GM18951 (cell line): ENCODE measurements at regions not wholly inside any gene's neighbourhood (a gene's known extent, or its start where the extent isn't known, plus 50 kb on each side); places are given as distances from the start of the nearest gene placed in this dataset.
"Not testable (repeated sequence)": the region's sequence is repeated elsewhere in the genome, so short reads cannot be mapped to it uniquely, and the experiment has no call there.

Experiments
- POLR2A ChIP-seq: IDR thresholded peaks from 4 replicates; pipeline ENCODE4 v1.6.1; 2011; ENCODE audit warnings: mild to moderate bottlenecking; ENCODE audit not compliant: insufficient read length, insufficient read depth; ENCODE audit errors: extremely low read depth
- in situ Hi-C: fragments of 300-500 bp; cut with MboI; formaldehyde crosslinking; loops from one replicate; pipeline ENCODE4 v1.12.0; 2022; ENCODE audit warnings: low sequenced_read_pairs, mixed read lengths, inconsistent platforms; ENCODE audit not compliant: unreplicated experiment

DNA sequence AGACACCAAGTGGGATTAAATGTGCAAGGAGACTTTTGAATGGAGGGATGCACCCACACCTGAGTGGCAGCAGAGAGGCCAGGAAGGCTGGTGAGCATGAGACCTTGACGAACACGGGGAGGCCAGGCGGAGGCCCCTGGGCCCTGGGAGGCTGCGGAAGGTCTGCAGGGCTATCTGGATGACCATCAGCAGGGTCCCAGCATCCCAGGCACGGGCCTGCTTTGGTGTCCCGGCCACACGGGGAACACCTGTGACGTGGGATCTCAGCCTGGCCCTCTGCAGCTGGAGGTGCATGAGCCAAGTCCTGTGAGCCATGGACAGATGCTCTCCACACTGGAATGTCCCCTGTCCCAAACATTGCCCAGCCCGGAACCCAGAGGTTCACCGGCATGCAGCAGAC lies 174.0 kb upstream of the FOXD4L5 start:
- no peak for TF ChIP-seq POLR2A
- in situ Hi-C loops = no loop called here

DNA sequence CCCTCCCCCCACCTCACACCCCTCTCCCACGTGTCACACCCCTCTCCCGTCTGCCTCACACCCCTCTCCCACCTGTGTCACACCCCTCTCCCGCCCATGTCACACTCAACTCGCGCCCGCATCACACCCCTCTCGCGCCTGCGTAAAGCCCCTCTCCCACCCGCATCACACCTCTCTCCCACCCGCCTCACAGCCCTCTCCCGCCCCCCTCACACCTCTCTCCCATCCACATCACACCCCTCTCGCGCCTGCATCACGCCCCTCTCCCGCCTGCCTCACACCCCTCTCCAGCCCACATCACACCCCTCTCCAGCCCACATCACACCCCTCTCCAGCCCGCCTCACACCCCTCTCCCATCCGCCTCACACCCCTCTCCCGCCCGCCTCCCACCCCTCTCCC lies 173.5 kb upstream of the FOXD4L5 start:
- in situ Hi-C loops = no loop called here
- TF ChIP-seq POLR2A = no peak

- in situ Hi-C loops = not testable (repeated sequence)
These were observed 172.0 kb upstream of the FOXD4L5 start for GRCh38 chr9:65456991-65457390.

GRCh38 chr9:65455751-65456647 lies 171.0 kb upstream of the FOXD4L5 start:
- in situ Hi-C loops = not testable (repeated sequence)

- in situ Hi-C loops = not testable (repeated sequence)
These were observed 170.1 kb upstream of the FOXD4L5 start for GRCh38 chr9:65455136-65455535.

DNA sequence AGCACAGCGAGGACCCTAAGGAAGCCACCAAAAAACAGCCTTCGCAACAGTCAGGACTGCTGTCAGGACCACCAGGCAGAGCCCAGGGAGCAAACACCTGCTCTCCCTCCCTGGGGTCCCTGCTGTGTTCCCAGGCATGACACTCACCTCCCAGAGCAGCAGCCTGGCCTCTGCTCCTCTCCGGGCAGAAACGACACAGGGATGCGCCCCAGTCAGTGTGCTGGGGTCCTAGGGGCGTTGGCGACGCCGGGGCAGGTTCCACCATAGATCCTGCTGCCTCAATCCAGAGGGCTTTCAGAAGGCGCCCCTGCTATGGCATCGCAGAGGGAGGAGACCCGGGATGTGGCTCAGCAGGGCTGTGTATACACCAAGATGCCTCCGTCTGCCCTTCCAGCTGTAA lies 169.7 kb upstream of the FOXD4L5 start:
- in situ Hi-C loops = not testable (repeated sequence)

DNA sequence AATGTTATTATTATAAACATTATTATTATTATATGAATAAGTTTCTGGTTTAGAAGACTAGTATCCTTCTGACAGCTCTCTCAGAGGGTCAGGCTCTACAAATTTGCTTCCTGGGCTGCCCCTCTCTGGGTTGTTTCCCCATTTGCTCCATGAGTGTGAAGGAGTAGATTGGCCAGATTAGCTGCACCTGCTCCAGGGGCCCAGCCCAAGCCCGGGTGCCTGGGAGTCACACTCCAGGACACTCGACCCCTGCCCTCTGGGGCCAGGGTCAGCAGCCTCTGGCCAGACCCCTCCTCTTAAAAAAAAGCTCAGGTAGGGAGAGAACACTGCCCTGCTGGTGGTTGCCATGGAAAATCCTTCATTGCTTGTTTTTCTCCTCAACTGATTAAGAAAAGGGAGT lies 169.0 kb upstream of the FOXD4L5 start:
- in situ Hi-C loops = not testable (repeated sequence)

GRCh38 chr9:65449886-65450610 lies 165.0 kb upstream of the FOXD4L5 start:
- in situ Hi-C loops = not testable (repeated sequence)

GRCh38 chr9:65449423-65449822 lies 164.4 kb upstream of the FOXD4L5 start:
- in situ Hi-C loops = no loop called here
- TF ChIP-seq POLR2A = no peak

DNA sequence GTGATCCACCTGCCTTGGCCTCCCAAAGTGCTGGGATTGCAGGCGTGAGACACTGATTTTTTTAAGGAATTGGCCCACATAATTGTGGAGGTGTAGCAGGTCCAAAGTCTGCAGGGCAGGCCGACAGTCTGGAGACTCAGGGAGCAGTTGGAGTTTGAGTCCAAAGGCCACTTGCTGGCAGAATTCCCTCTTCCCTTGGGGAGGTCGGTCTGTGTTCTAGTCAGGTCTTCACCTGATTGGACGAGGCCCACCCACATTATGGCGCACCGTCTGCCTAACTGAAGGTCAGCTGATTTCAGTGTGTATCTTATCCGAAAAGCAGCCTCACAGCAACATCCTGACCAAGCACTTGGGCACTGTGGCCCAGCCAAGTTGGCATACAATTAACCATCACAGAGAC lies 162.1 kb upstream of the FOXD4L5 start:
- in situ Hi-C loops = not testable (repeated sequence)

DNA sequence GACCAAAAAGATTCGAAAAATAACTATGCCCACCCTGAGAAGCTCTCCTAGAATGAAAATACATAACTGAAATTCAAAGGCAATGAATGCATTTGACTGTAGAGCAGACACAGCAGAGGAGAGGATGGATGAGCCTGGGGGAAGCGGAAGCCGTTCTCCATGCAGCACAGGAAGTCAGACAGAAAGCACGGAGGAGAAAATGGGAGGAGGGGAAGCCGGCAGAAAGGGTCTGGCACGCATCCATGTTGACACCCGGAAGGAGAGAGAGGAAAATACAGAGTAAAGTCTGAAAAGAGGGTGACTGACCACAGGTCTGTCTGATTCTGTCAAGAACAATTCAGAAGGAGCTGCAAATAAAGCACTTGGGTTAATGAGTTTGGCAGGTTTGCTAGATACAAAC lies 161.0 kb upstream of the FOXD4L5 start:
- in situ Hi-C loops = not testable (repeated sequence)

DNA sequence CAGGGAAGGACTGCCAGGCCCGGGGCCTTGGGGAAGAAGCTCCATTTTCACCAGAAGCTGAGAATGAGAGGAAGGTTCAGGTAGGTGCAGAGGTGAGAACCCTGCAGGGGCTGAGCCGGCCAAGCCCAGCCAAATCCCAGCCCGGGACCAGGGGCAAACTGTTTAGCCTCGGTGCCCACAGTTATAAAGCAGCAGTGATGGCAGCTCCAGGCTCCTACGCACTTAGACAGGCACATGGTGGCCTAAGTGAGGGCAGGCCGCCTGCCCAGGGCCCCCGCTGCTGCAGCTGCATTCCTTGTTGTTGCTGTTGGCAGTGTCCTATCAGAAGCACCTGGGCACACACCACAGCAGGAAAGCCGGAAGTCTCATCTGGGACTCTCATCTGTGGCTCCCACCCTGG lies 159.9 kb upstream of the FOXD4L5 start:
- in situ Hi-C loops = no loop called here
- no peak for TF ChIP-seq POLR2A

GRCh38 chr9:65442116-65442515 lies 157.1 kb upstream of the FOXD4L5 start:
- in situ Hi-C loops = not testable (repeated sequence)

DNA sequence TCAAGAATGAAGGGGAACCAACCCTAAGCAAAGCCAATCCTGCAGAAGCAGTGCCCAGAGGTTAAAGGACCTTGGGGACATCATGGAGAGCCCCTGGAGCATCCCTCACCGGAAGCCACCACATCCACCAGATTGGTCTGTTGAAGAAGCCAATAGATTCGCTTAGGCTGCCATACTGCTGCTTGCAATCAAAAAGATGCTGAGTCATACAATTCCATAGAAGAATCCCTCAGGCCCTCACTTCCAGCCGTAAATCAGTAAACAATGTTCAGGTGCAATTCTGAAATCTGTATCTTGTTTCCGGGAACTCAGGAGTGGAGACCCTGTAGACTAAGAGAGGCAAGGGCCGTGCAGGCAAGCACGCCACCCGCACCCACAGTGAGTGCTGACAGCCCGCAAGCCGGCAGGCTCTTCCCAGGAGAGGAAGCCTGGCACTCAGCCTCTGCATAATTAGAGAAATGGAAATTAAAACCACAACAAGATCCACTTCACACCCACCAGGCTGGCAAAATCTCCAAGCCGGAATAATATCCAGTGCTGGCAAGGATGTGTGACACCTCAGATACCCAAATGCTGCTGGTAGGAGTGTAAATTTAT lies 156.4 kb upstream of the FOXD4L5 start:
- in situ Hi-C loops = not testable (repeated sequence)

DNA sequence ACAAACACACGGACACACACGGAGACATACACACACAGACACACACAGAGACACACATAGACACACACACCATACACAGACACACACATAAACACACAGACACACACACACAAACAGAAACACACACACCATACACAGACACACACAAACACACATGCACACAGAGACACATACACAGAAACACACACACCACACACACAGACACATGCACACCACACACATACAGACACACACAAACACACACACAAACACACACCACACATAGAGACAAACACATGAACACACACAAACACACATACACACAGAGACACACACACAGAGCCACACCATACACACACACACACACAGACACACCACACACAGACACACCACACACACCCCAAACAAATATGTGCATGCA lies 152.7 kb upstream of the FOXD4L5 start:
- TF ChIP-seq POLR2A = no peak
- in situ Hi-C loops = no loop called here
